CD4-positive, alpha-beta memory T cell (primary cell): ENCODE measurements at regions not wholly inside any gene's neighbourhood (a gene's known extent, or its start where the extent isn't known, plus 50 kb on each side); places are given as distances from the start of the nearest gene placed in this dataset.

ENCODE experiments used
- CTCF ChIA-PET: fragments of 350-600 bp; sonication (Branson Sonifier 250); formaldehyde crosslinking; loops from one replicate; lab custom pipeline; 2021; ENCODE audit warnings: inconsistent platforms; ENCODE audit not compliant: partially characterized antibody; lab: Charles Lee
- POLR2A ChIA-PET: fragments of 350-600 bp; sonication (Branson Sonifier 250); formaldehyde crosslinking; loops from one replicate; lab custom pipeline; 2021; ENCODE audit not compliant: partially characterized antibody; lab: Charles Lee
- DNase-seq, 5 donors: peaks; one replicate each; pipeline versions ENCODE4 v3.0.0 to v3.0.0-alpha.2; 2020 to 2022; ENCODE audit warnings: mixed read lengths in 1 of 5
- H3K27ac ChIP-seq: one replicate; pipeline ENCODE4 v1.7.0; 2013; ENCODE audit warnings: low read depth, low read length
- H3K27me3 ChIP-seq: 2 replicates; pipeline ENCODE4 v1.7.0; 2013; ENCODE audit warnings: mild to moderate bottlenecking, low read length, moderate library complexity; ENCODE audit not compliant: insufficient read depth
- H3K36me3 ChIP-seq: 2 replicates; pipeline ENCODE4 v1.7.0; 2013; ENCODE audit warnings: mild to moderate bottlenecking, low read length, moderate library complexity; ENCODE audit not compliant: insufficient read depth
- H3K4me1 ChIP-seq: 2 replicates; pipeline ENCODE4 v1.7.0; 2013; ENCODE audit warnings: mild to moderate bottlenecking, low read length, moderate library complexity; ENCODE audit not compliant: insufficient read depth
- H3K4me3 ChIP-seq, 2 donors: one replicate each; pipeline ENCODE4 v1.7.0; 2013; ENCODE audit warnings: low read length in 2 of 2, mild to moderate bottlenecking in 1 of 2
- H3K9me3 ChIP-seq, 2 donors: one replicate each; pipeline ENCODE4 v1.7.0; 2013; ENCODE audit warnings: low read length in 2 of 2, control low read depth in 1 of 2; ENCODE audit not compliant: control insufficient read depth in 1 of 2
- H3K27ac Mint-ChIP-seq, 7 donors: one replicate each; pipeline ENCODE4 v1.8.0; 2020 to 2021; ENCODE audit warnings: mixed read lengths in 7 of 7, mild to moderate bottlenecking in 6 of 7, inconsistent platforms in 3 of 7, moderate library complexity in 3 of 7
- H3K27me3 Mint-ChIP-seq, 2 donors: one replicate each; pipeline ENCODE4 v1.8.0; 2020 to 2021; ENCODE audit warnings: mixed read lengths in 2 of 2
- H3K36me3 Mint-ChIP-seq, 2 donors: one replicate each; pipeline ENCODE4 v1.8.0; 2020 to 2021; ENCODE audit warnings: mixed read lengths in 2 of 2, inconsistent platforms in 1 of 2, mild to moderate bottlenecking in 1 of 2
- H3K4me1 Mint-ChIP-seq, 4 donors: one replicate each; pipeline ENCODE4 v1.8.0; 2020 to 2021; ENCODE audit warnings: mixed read lengths in 4 of 4, mild to moderate bottlenecking in 1 of 4
- H3K4me3 Mint-ChIP-seq, 8 donors: one replicate each; pipeline ENCODE4 v1.8.0; 2020 to 2021; ENCODE audit warnings: mixed read lengths in 8 of 8, mild to moderate bottlenecking in 7 of 8, moderate library complexity in 6 of 8, inconsistent platforms in 3 of 8
- H3K9me3 Mint-ChIP-seq, 8 donors: one replicate each; pipeline ENCODE4 v1.8.0; 2020 to 2021; ENCODE audit warnings: mixed read lengths in 8 of 8, mild to moderate bottlenecking in 5 of 8, inconsistent platforms in 3 of 8, moderate library complexity in 1 of 8
- intact Hi-C: fragments of 100-400 bp; cut with micrococcal nuclease; formaldehyde crosslinking; loops from one replicate; pipeline ENCODE4 v1.15.1; 2023

GRCh38 chr12:59386236-59386635, 209.6 kb upstream of the SLC16A7 start:
- no peak overlapping the region for H3K4me3 Mint-ChIP-seq
- POLR2A ChIA-PET, result no interaction called here
- Histone ChIP-seq H3K4me1 (no peaks in the 10 kb centered on the region), H3K27me3 (no peaks in the 10 kb centered on the region), H3K27ac (no peak overlapping the region), H3K9me3 (no peaks in the 10 kb centered on the region), H3K4me3 (no peak overlapping the region), H3K36me3 (no peaks in the 10 kb centered on the region)
- intact Hi-C loops, result no loop called here
- peaks cover 2 to 7% (median 4%) of the 10 kb centered on the region in 4 donors for H3K4me1 Mint-ChIP-seq
- CTCF ChIA-PET, result no interaction called here
- DNase-seq, result no peak
- no peaks in the 10 kb centered on the region for H3K36me3 Mint-ChIP-seq
- H3K27me3 Mint-ChIP-seq, result peaks cover 1 to 7% of the 10 kb centered on the region in 2 donors
- no peaks in the 10 kb centered on the region for H3K9me3 Mint-ChIP-seq
- H3K27ac Mint-ChIP-seq, result no peak overlapping the region

GRCh38 chr12:59383079-59383822, 212.6 kb upstream of the SLC16A7 start:
- Histone ChIP-seq H3K27ac (no peak overlapping the region), H3K4me1 (no peaks in the 10 kb centered on the region), H3K9me3 (no peaks in the 10 kb centered on the region), H3K4me3 (no peak overlapping the region), H3K27me3 (no peaks in the 10 kb centered on the region), H3K36me3 (no peaks in the 10 kb centered on the region)
- Mint-ChIP-seq H3K27me3 (no peaks in the 10 kb centered on the region), H3K9me3 (no peaks in the 10 kb centered on the region), H3K36me3 (no peaks in the 10 kb centered on the region), H3K4me3 (peak overlapping the region in 7 of 8 donors; percentile 36 to 77 (median 63)), H3K27ac (peak overlapping the region in 2 of 7 donors; percentile 10 to 91), H3K4me1 (peaks cover 4 to 7% (median 5%) of the 10 kb centered on the region in 4 donors)
- DNase-seq, result no peak
- intact Hi-C loops, result no loop called here
- CTCF ChIA-PET, result no interaction called here
- POLR2A ChIA-PET, result no interaction called here

- DNase-seq, result peak in 1 of 5 donors; percentile 15
- peaks cover 4 to 7% (median 5%) of the 10 kb centered on the region in 4 donors for H3K4me1 Mint-ChIP-seq
- no peaks in the 10 kb centered on the region for H3K36me3 Mint-ChIP-seq
- H3K27me3 Mint-ChIP-seq, result peaks cover 0 to under 1% of the 10 kb centered on the region in 2 donors
- intact Hi-C loops, result no loop called here
- no peak overlapping the region for H3K4me3 ChIP-seq
- no peaks in the 10 kb centered on the region for H3K27me3 ChIP-seq
- POLR2A ChIA-PET, result no interaction called here
- no peaks in the 10 kb centered on the region for H3K9me3 ChIP-seq
- H3K9me3 Mint-ChIP-seq, result no peaks in the 10 kb centered on the region
- CTCF ChIA-PET, result interaction anchor here (1.5 to 1.6 kb wide), 3 partner anchors 12 to 425 kb away, joined by 3 to 4 read pairs (median 4); no protein-coding TSS in a partner anchor
- H3K36me3 ChIP-seq, result no peaks in the 10 kb centered on the region
- H3K4me3 Mint-ChIP-seq, result peak overlapping the region in 7 of 8 donors; percentile 36 to 77 (median 63)
- no peaks in the 10 kb centered on the region for H3K4me1 ChIP-seq
- H3K27ac ChIP-seq, result no peak overlapping the region
- H3K27ac Mint-ChIP-seq, result peak overlapping the region in 2 of 7 donors; percentile 10 to 91
These were observed 213.3 kb upstream of the SLC16A7 start for GRCh38 chr12:59382282-59383078.

GRCh38 chr12:59381106-59381505, 214.7 kb upstream of the SLC16A7 start:
- Histone ChIP-seq H3K36me3 (no peaks in the 10 kb centered on the region), H3K4me1 (no peaks in the 10 kb centered on the region), H3K27ac (no peak overlapping the region), H3K27me3 (no peaks in the 10 kb centered on the region), H3K9me3 (no peaks in the 10 kb centered on the region), H3K4me3 (no peak overlapping the region)
- no peaks in the 10 kb centered on the region for H3K36me3 Mint-ChIP-seq
- H3K9me3 Mint-ChIP-seq, result no peaks in the 10 kb centered on the region
- POLR2A ChIA-PET, result no interaction called here
- H3K4me3 Mint-ChIP-seq, result no peak overlapping the region
- peak overlapping the region in 1 of 7 donors; percentile 4 for H3K27ac Mint-ChIP-seq
- peaks cover 0 to 4% of the 10 kb centered on the region in 2 donors for H3K27me3 Mint-ChIP-seq
- CTCF ChIA-PET, result interaction anchor here (1.5 to 1.6 kb wide), 3 partner anchors 13 to 427 kb away, joined by 3 to 4 read pairs (median 4); no protein-coding TSS in a partner anchor
- H3K4me1 Mint-ChIP-seq, result peaks cover 4 to 7% (median 5%) of the 10 kb centered on the region in 4 donors
- DNase-seq, result no peak
- intact Hi-C loops, result no loop called here

GRCh38 chr12:59375633-59376032, 220.2 kb upstream of the SLC16A7 start:
- no peak overlapping the region for H3K27ac ChIP-seq
- H3K27me3 ChIP-seq, result no peaks in the 10 kb centered on the region
- Mint-ChIP-seq H3K4me1 (peaks cover 0 to 3% (median under 1%) of the 10 kb centered on the region in 4 donors), H3K9me3 (peaks cover 0 to 4% (median 0%) of the 10 kb centered on the region in 8 donors), H3K27ac (no peak overlapping the region), H3K27me3 (peaks cover 0 to 5% of the 10 kb centered on the region in 2 donors), H3K36me3 (no peaks in the 10 kb centered on the region), H3K4me3 (no peak overlapping the region)
- intact Hi-C loops, result no loop called here
- no peaks in the 10 kb centered on the region for H3K9me3 ChIP-seq
- H3K4me3 ChIP-seq, result no peak overlapping the region
- CTCF ChIA-PET, result no interaction called here
- POLR2A ChIA-PET, result no interaction called here
- no peaks in the 10 kb centered on the region for H3K4me1 ChIP-seq
- DNase-seq, result no peak
- no peaks in the 10 kb centered on the region for H3K36me3 ChIP-seq

- no peak overlapping the region for H3K27ac Mint-ChIP-seq
- Histone ChIP-seq H3K36me3 (no peaks in the 10 kb centered on the region), H3K4me1 (no peaks in the 10 kb centered on the region), H3K27ac (no peak overlapping the region), H3K4me3 (no peak overlapping the region), H3K27me3 (no peaks in the 10 kb centered on the region), H3K9me3 (no peaks in the 10 kb centered on the region)
- no peak for DNase-seq
- CTCF ChIA-PET, result no interaction called here
- H3K27me3 Mint-ChIP-seq, result peaks cover 0 to 7% of the 10 kb centered on the region in 2 donors
- no peak overlapping the region for H3K4me3 Mint-ChIP-seq
- intact Hi-C loops, result no loop called here
- no peaks in the 10 kb centered on the region for H3K36me3 Mint-ChIP-seq
- peaks cover 0 to 1% (median under 1%) of the 10 kb centered on the region in 4 donors for H3K4me1 Mint-ChIP-seq
- POLR2A ChIA-PET, result no interaction called here
- H3K9me3 Mint-ChIP-seq, result peaks cover 0 to 4% (median 0%) of the 10 kb centered on the region in 8 donors
These were observed 221.0 kb upstream of the SLC16A7 start for GRCh38 chr12:59374783-59375182.

- CTCF ChIA-PET, result no interaction called here
- intact Hi-C loops, result no loop called here
- H3K4me1 ChIP-seq, result no peaks in the 10 kb centered on the region
These were observed 222.9 kb upstream of the SLC16A7 start for GRCh38 chr12:59372956-59373355.

More at GRCh38 chr12:59372956-59373355, 222.9 kb upstream of the SLC16A7 start:
- H3K9me3 Mint-ChIP-seq, result peaks cover 0 to 4% (median 0%) of the 10 kb centered on the region in 8 donors
- Histone ChIP-seq H3K27ac (no peak overlapping the region), H3K9me3 (no peaks in the 10 kb centered on the region), H3K36me3 (no peaks in the 10 kb centered on the region), H3K27me3 (no peaks in the 10 kb centered on the region), H3K4me3 (no peak overlapping the region)
- peak in 1 of 5 donors; percentile 19 for DNase-seq
- no peaks in the 10 kb centered on the region for H3K4me1 Mint-ChIP-seq
- POLR2A ChIA-PET, result no interaction called here
- no peak overlapping the region for H3K27ac Mint-ChIP-seq
- no peak overlapping the region for H3K4me3 Mint-ChIP-seq
- no peaks in the 10 kb centered on the region for H3K36me3 Mint-ChIP-seq
- H3K27me3 Mint-ChIP-seq, result peaks cover 0 to 10% of the 10 kb centered on the region in 2 donors
